ENCODE measurements at regions not wholly inside any gene's neighbourhood (a gene's known extent, or its start where the extent isn't known, plus 50 kb on each side); places are given as distances from the start of the nearest gene placed in this dataset.

DNA sequence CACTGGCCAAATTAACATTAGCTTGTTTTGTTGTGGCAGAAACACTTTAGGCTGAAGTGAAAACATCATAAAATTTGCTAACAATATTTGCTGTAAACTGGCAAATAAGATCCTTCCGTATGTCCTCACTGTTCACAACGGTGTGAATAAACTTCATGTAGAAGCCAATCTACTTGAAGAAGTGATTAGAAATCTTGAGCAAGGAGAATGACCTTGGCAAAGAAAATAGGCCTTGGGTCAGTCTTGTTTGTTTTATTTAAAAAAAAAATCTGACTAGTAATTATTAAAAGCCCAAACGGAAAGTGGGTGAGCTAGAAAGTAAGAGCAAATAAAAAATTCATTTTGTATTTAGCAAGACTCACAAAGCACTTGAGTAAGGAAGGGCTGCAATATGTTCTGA, 197.0 kb downstream of the CPS1 start:
- TF ChIP-seq EZH2phosphoT487 (IDR thresholded peaks at IDR 0.05), result no peak
- TF ChIP-seq, protein P1, sequence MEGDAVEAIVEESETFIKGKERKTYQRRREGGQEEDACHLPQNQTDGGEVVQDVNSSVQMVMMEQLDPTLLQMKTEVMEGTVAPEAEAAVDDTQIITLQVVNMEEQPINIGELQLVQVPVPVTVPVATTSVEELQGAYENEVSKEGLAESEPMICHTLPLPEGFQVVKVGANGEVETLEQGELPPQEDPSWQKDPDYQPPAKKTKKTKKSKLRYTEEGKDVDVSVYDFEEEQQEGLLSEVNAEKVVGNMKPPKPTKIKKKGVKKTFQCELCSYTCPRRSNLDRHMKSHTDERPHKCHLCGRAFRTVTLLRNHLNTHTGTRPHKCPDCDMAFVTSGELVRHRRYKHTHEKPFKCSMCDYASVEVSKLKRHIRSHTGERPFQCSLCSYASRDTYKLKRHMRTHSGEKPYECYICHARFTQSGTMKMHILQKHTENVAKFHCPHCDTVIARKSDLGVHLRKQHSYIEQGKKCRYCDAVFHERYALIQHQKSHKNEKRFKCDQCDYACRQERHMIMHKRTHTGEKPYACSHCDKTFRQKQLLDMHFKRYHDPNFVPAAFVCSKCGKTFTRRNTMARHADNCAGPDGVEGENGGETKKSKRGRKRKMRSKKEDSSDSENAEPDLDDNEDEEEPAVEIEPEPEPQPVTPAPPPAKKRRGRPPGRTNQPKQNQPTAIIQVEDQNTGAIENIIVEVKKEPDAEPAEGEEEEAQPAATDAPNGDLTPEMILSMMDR (IDR thresholded peaks at IDR 0.05), result no peak
- no peak for TF ChIP-seq EZH2 (IDR thresholded peaks at IDR 0.05)
